Stomach (tissue), 8 donors: ENCODE measurements at regions not wholly inside any gene's neighbourhood (a gene's known extent, or its start where the extent isn't known, plus 50 kb on each side); places are given as distances from the start of the nearest gene placed in this dataset.
"Not testable (repeated sequence)": the region's sequence is repeated elsewhere in the genome, so short reads cannot be mapped to it uniquely, and the experiment has no call there.

ENCODE experiments used
- DNase-seq, 2 donors: peaks; one replicate each; pipeline versions ENCODE4 v3.0.0 to v3.0.0-alpha.2; 2013 to 2019
- H3K27ac ChIP-seq, 5 donors: fragments of 200-600 bp in 4 of 5; sonication (generic) in 4 of 5; one replicate each; pipeline ENCODE4 v1.5.1; 2013 to 2019; ENCODE audit warnings: mild to moderate bottlenecking in 1 of 5, moderate library complexity in 1 of 5
- H3K27me3 ChIP-seq, 3 donors: fragments of 200-600 bp; sonication (generic); one replicate each; pipeline ENCODE4 v1.5.1; 2017 to 2019; ENCODE audit warnings: mixed run types in 1 of 3
- H3K36me3 ChIP-seq, 4 donors: fragments of 200-600 bp; sonication (generic); 1 replicate in 3 of 4; 2 replicates in 1 of 4; pipeline ENCODE4 v1.5.1; 2016 to 2019
- H3K4me1 ChIP-seq, 4 donors: fragments of 200-600 bp; sonication (generic); one replicate each; pipeline ENCODE4 v1.5.1; 2016 to 2019
- H3K4me3 ChIP-seq, 4 donors: fragments of 200-600 bp; sonication (generic) in 3 of 4; one replicate each; pipeline ENCODE4 v1.5.1; 2016 to 2019; ENCODE audit warnings: mild to moderate bottlenecking in 1 of 4
- H3K9me3 ChIP-seq, 4 donors: fragments of 200-600 bp; sonication (generic); one replicate each; pipeline ENCODE4 v1.5.1; 2016 to 2019
- EP300 ChIP-seq: sonication (generic); formaldehyde crosslinking; IDR thresholded peaks from one replicate; pipeline ENCODE4 v1.6.1; 2017; ENCODE audit warnings: antibody characterized with exemption
- POLR2A ChIP-seq, 4 donors: fragments of 450-650 bp; IDR thresholded peaks; one replicate each; pipeline ENCODE4 v1.6.1; 2016; ENCODE audit warnings: antibody characterized with exemption in 4 of 4, control low read depth in 2 of 4, mild to moderate bottlenecking in 1 of 4, moderate library complexity in 1 of 4
- POLR2AphosphoS5 ChIP-seq, 3 donors: sonication (generic); formaldehyde crosslinking; IDR thresholded peaks; one replicate each; pipeline ENCODE4 v1.6.1; 2016; ENCODE audit warnings: antibody characterized with exemption in 3 of 3
- WGBS, 5 donors: extraction: QIAGEN DNeasy Blood & Tissue Kit in 3 of 5; methylation state at CpG; one replicate each; pipeline versions ENCODE4 v1.1.5 to v1.1.7; 2013 to 2018; 5-methylcytosine and 5-hydroxymethylcytosine counted together
- intact Hi-C: fragments of 100-400 bp; cut with DNase I; formaldehyde crosslinking; loops from one replicate; pipeline ENCODE4 v1.15.1; 2023; ENCODE audit warnings: low total_unique reads
- TF ChIP-seq, protein P1 (sequence below), 7 experiments: fragments of 450-650 bp in 4 of 7; fragments of 200-600 bp in 3 of 7; sonication (generic) in 3 of 7; IDR thresholded peaks; one replicate each; pipeline ENCODE4 v1.5.1; 2016 to 2019; ENCODE audit warnings: antibody characterized with exemption in 7 of 7, control low read depth in 2 of 7, mild to moderate bottlenecking in 1 of 7
- donor health status: healthy with polysubstance abuse.
- donor health status: Bipolar disorder and iron deficiency.
- donor health status: healthy.

- WGBS, 5 donors = 93 to 95% (median 94%) methylated on average over 9 of the region's 9 CpGs
- TF ChIP-seq EP300 (no peak), POLR2A (IDR thresholded peaks at IDR 0.05) (no peak), POLR2AphosphoS5 (IDR thresholded peaks at IDR 0.05) (no peak)
- TF ChIP-seq, protein P1, sequence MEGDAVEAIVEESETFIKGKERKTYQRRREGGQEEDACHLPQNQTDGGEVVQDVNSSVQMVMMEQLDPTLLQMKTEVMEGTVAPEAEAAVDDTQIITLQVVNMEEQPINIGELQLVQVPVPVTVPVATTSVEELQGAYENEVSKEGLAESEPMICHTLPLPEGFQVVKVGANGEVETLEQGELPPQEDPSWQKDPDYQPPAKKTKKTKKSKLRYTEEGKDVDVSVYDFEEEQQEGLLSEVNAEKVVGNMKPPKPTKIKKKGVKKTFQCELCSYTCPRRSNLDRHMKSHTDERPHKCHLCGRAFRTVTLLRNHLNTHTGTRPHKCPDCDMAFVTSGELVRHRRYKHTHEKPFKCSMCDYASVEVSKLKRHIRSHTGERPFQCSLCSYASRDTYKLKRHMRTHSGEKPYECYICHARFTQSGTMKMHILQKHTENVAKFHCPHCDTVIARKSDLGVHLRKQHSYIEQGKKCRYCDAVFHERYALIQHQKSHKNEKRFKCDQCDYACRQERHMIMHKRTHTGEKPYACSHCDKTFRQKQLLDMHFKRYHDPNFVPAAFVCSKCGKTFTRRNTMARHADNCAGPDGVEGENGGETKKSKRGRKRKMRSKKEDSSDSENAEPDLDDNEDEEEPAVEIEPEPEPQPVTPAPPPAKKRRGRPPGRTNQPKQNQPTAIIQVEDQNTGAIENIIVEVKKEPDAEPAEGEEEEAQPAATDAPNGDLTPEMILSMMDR (IDR thresholded peaks at IDR 0.05) = no peak
- H3K27me3 ChIP-seq = no peaks in the 10 kb centered on the region
- H3K4me3 ChIP-seq = no peak overlapping the region
- H3K27ac ChIP-seq = no peak overlapping the region
- no peak for DNase-seq
- H3K4me1 ChIP-seq = no peaks in the 10 kb centered on the region
- no peaks in the 10 kb centered on the region for H3K36me3 ChIP-seq
- intact Hi-C loops = no loop called here
- no peaks in the 10 kb centered on the region for H3K9me3 ChIP-seq
These were observed 97.2 kb downstream of the KDR start for GRCh38 chr4:55028196-55028595.

- 85 to 92% (median 86%) methylated on average over 2 of the region's 2 CpGs for WGBS, 5 donors
- no peaks in the 10 kb centered on the region for H3K9me3 ChIP-seq
- TF ChIP-seq EP300 (no peak), POLR2A (IDR thresholded peaks at IDR 0.05) (no peak), POLR2AphosphoS5 (IDR thresholded peaks at IDR 0.05) (no peak)
- TF ChIP-seq, protein P1 (IDR thresholded peaks at IDR 0.05) = no peak
- no peaks in the 10 kb centered on the region for H3K27me3 ChIP-seq
- no peaks in the 10 kb centered on the region for H3K4me1 ChIP-seq
- intact Hi-C loops = no loop called here
- DNase-seq = no peak
- no peak overlapping the region for H3K27ac ChIP-seq
- H3K36me3 ChIP-seq = no peaks in the 10 kb centered on the region
- H3K4me3 ChIP-seq = no peak overlapping the region
These were observed 97.8 kb downstream of the KDR start for GRCh38 chr4:55027596-55027995.

DNA sequence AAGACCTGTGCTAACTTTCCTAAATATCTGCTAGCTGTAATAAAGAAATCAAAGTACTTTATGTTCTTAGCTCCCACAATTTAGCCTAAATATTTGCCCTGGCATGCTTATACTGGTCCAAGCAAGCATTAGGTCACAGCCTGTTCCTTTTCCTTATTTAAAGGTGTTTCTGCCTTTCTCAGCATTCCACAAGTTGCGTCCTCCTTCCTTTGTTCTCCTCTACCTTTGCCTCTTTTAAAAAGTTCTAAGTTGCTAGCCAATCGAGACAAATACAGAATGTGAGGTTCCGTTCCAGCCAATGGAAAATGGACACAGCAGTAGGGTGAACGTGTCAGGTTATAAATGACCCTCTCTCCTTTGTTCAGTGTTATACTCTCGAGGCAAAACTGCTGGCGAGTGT is 99.9 kb downstream of the KDR start:
- H3K4me1 ChIP-seq, H3K9me3 ChIP-seq, H3K36me3 ChIP-seq, H3K27ac ChIP-seq, DNase-seq, intact Hi-C loops, H3K4me3 ChIP-seq, H3K27me3 ChIP-seq: not testable (repeated sequence)
- 35 to 61% (median 43%) methylated on average over 6 of the region's 6 CpGs for WGBS, 5 donors

DNA sequence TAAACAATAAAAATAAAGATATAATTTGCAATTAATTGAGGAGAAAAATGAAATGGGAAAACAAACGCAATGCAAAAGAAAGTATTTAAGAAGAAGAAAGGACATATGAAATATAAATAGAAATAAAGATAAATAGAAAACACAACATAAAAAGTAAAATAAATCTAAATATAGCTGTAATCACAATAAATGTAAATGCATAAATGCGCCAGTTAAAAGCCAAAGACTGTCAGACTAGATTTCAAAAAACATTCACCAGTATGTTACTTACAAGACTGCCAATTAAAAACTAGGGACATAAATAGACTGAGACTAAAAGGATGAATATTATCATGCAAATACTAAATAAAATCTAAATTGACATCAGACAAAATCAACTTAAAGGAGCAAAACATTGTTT is 102.4 kb downstream of the KDR start:
- TF ChIP-seq POLR2AphosphoS5 (IDR thresholded peaks at IDR 0.05) (no peak), POLR2A (IDR thresholded peaks at IDR 0.05) (no peak), EP300 (no peak)
- TF ChIP-seq, protein P1 (IDR thresholded peaks at IDR 0.05) = no peak
- no peaks in the 10 kb centered on the region for H3K27me3 ChIP-seq
- H3K4me3 ChIP-seq = no peak overlapping the region
- no peaks in the 10 kb centered on the region for H3K36me3 ChIP-seq
- H3K4me1 ChIP-seq = no peaks in the 10 kb centered on the region
- no peaks in the 10 kb centered on the region for H3K9me3 ChIP-seq
- intact Hi-C loops = no loop called here
- H3K27ac ChIP-seq = no peak overlapping the region
- DNase-seq = no peak
- 97 to 100% (median 99%) methylated on average over 2 of the region's 2 CpGs for WGBS, 5 donors

DNA sequence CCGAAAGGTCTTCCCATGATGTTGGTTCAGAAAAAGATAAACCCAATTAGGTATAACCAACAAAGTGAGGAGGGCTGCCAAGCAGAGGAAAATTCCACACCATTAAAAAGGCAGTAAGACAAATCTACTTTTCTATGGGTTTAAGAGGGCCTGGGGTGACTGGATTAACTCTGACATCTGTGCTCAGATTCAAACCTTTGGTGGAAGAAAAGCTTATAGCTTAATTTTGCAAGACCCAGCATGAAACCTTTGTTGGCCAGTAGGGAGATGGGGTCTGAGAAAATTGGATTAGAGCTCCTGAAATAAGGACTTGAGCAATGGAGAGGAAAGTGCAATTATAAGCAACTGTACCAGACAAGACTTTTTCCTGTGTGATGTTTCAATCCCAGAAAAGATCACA is 104.2 kb downstream of the KDR start:
- H3K9me3 ChIP-seq = no peaks in the 10 kb centered on the region
- no peaks in the 10 kb centered on the region for H3K27me3 ChIP-seq
- DNase-seq = no peak
- H3K36me3 ChIP-seq = no peaks in the 10 kb centered on the region
- TF ChIP-seq, protein P1 (IDR thresholded peaks at IDR 0.05) = no peak
- no peak for TF ChIP-seq EP300
- TF ChIP-seq POLR2A (IDR thresholded peaks at IDR 0.05) = no peak
- TF ChIP-seq POLR2AphosphoS5 (IDR thresholded peaks at IDR 0.05) = no peak
- H3K4me3 ChIP-seq = no peak overlapping the region
- 0 to 100% (median 78%) methylated on average over 1 of the region's 1 CpG for WGBS, 5 donors
- intact Hi-C loops = no loop called here
- no peaks in the 10 kb centered on the region for H3K4me1 ChIP-seq
- no peak overlapping the region for H3K27ac ChIP-seq
